G401.6 (cell line): ENCODE measurements at regions not wholly inside any gene's neighbourhood (a gene's known extent, or its start where the extent isn't known, plus 50 kb on each side); places are given as distances from the start of the nearest gene placed in this dataset.
"Not testable (repeated sequence)": the region's sequence is repeated elsewhere in the genome, so short reads cannot be mapped to it uniquely, and the experiment has no call there.

Source experiments
- FAIRE-seq: peaks from 2 replicates; lab custom pipeline; 2012; peaks lifted over from hg19 to GRCh38; lab: Jason Lieb, UNC

GRCh38 chr6:156440688-156441087, 336.5 kb upstream of the ARID1B start:
- no peak for FAIRE-seq

GRCh38 chr6:156438350-156438923, 338.7 kb upstream of the ARID1B start:
- FAIRE-seq = no peak

- FAIRE-seq = no peak
Observed at GRCh38 chr6:156437121-156437879, 339.9 kb upstream of the ARID1B start.

- FAIRE-seq = no peak
Observed at GRCh38 chr6:156434795-156435190, 342.4 kb upstream of the ARID1B start.

- FAIRE-seq = no peak
Observed at GRCh38 chr6:156434049-156434794, 343.0 kb upstream of the ARID1B start.

- no peak for FAIRE-seq
Observed at GRCh38 chr6:156432543-156432942, 344.6 kb upstream of the ARID1B start.

- no peak for FAIRE-seq
Observed at GRCh38 chr6:156430386-156430785, 346.8 kb upstream of the ARID1B start.

- no peak for FAIRE-seq
Observed at GRCh38 chr6:156427345-156427744, 349.8 kb upstream of the ARID1B start.

GRCh38 chr6:156425359-156426020, 351.7 kb upstream of the ARID1B start:
- no peak for FAIRE-seq

GRCh38 chr6:156423829-156424228, 353.3 kb upstream of the ARID1B start:
- FAIRE-seq = no peak

GRCh38 chr6:156423075-156423474, 354.1 kb upstream of the ARID1B start:
- no peak for FAIRE-seq

GRCh38 chr6:156421933-156422332, 355.2 kb upstream of the ARID1B start:
- no peak for FAIRE-seq

GRCh38 chr6:156421301-156421700, 355.9 kb upstream of the ARID1B start:
- not testable (repeated sequence) for FAIRE-seq

GRCh38 chr6:156420172-156420993, 356.8 kb upstream of the ARID1B start:
- FAIRE-seq = no peak

GRCh38 chr6:156419594-156419993, 357.6 kb upstream of the ARID1B start:
- no peak for FAIRE-seq

- FAIRE-seq = no peak
Observed at GRCh38 chr6:156418253-156418652, 358.9 kb upstream of the ARID1B start.

- no peak for FAIRE-seq
Observed at GRCh38 chr6:156416391-156416790, 360.8 kb upstream of the ARID1B start.

GRCh38 chr6:156413154-156413553, 364.0 kb upstream of the ARID1B start:
- no peak for FAIRE-seq

GRCh38 chr6:156410649-156411048, 366.5 kb upstream of the ARID1B start:
- no peak for FAIRE-seq

- no peak for FAIRE-seq
Observed at GRCh38 chr6:156408655-156409054, 368.5 kb upstream of the ARID1B start.

GRCh38 chr6:156407334-156407733, 369.8 kb upstream of the ARID1B start:
- FAIRE-seq = no peak

GRCh38 chr6:156406688-156407087, 370.5 kb upstream of the ARID1B start:
- FAIRE-seq = no peak
